Endothelial cell of umbilical vein (primary cell): ENCODE measurements at regions not wholly inside any gene's neighbourhood (a gene's known extent, or its start where the extent isn't known, plus 50 kb on each side); places are given as distances from the start of the nearest gene placed in this dataset.

Experiments used
- CTCF ChIP-seq, 2 donors: IDR thresholded peaks; 1 replicate in 1 of 2; 2 replicates in 1 of 2; pipeline ENCODE4 v1.5.1; 2011; ENCODE audit warnings: low read length in 2 of 2, mild to moderate bottlenecking in 2 of 2, moderate library complexity in 2 of 2, control low read depth in 1 of 2, inconsistent platforms in 1 of 2, low read depth in 1 of 2; ENCODE audit not compliant: insufficient read depth in 1 of 2; ENCODE audit errors: extremely low read depth in 1 of 2
- EZH2 ChIP-seq: IDR thresholded peaks from 2 replicates; pipeline ENCODE4 v1.6.1; 2012; ENCODE audit warnings: borderline replicate concordance, low read depth, mild to moderate bottlenecking, moderate library complexity, low read length, inconsistent platforms; ENCODE audit not compliant: severe bottlenecking
- MYC ChIP-seq: IDR thresholded peaks from one replicate; pipeline ENCODE4 v1.6.1; 2011; ENCODE audit warnings: mild to moderate bottlenecking, low read depth, low read length
- POLR2AphosphoS5 ChIP-seq: IDR thresholded peaks from 2 replicates; pipeline ENCODE4 v1.6.1; 2012; ENCODE audit warnings: low read depth, mild to moderate bottlenecking, control low read depth, low read length, moderate library complexity; ENCODE audit not compliant: insufficient read depth

DNA sequence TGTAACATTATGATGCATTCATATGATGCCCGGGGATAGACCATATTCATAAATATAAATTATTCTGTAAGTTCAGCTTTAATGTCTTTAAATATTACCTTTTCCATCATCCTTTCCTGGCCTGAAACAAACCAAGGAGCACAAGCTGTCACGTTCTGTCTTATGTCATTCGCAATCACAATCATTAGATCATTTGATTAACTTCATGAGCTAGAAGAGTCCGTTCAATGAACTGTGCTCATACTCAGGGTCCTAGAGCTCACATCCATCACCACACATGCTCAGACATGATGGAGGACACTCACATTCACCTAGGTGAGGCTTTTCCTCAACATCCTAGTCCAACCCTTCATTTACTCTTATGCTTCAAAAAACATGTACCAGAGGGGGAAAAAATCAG lies 599.0 kb upstream of the ID2 start:
- TF ChIP-seq MYC (no peak), EZH2 (no peak), CTCF (IDR thresholded peaks at IDR 0.05; ENCODE audit: extremely low read depth in 1 of 2, insufficient read depth in 1 of 2, low read depth in 1 of 2, low read length in 2 of 2) (no peak), POLR2AphosphoS5 (no peak)
